ENCODE measurements at regions not wholly inside any gene's neighbourhood (a gene's known extent, or its start where the extent isn't known, plus 50 kb on each side); places are given as distances from the start of the nearest gene placed in this dataset.

DNA sequence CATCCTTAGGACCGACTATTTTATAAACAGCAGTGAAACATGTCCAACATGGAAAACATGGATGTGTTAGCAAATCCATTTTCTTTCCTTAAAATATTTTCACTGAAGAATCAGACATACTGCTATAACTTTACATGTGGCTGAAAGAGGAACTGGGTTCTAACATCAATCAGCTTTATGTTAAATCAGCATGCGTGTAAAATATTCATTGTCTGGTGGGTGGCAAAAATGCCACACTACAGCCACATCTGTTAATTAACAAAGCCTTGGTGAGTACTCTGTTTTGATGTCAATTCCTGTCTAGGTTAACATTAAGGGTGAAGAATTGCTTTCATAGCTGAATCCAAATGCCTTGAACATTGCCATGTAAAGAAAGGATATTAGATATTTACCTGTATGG lies 222.6 kb upstream of the CEP162 start (continued):
- TF ChIP-seq, protein P1, sequence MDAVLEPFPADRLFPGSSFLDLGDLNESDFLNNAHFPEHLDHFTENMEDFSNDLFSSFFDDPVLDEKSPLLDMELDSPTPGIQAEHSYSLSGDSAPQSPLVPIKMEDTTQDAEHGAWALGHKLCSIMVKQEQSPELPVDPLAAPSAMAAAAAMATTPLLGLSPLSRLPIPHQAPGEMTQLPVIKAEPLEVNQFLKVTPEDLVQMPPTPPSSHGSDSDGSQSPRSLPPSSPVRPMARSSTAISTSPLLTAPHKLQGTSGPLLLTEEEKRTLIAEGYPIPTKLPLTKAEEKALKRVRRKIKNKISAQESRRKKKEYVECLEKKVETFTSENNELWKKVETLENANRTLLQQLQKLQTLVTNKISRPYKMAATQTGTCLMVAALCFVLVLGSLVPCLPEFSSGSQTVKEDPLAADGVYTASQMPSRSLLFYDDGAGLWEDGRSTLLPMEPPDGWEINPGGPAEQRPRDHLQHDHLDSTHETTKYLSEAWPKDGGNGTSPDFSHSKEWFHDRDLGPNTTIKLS (IDR thresholded peaks at IDR 0.05; ENCODE audit: borderline replicate concordance, low read depth): no peak
- TF ChIP-seq PPARD (CRISPR knock-in tag; IDR thresholded peaks at IDR 0.05) (no peak), PHF8 (IDR thresholded peaks at IDR 0.05; ENCODE audit: borderline replicate concordance, low read length) (no peak), HMG20B (CRISPR knock-in tag; IDR thresholded peaks at IDR 0.05) (no peak), CCNT2 (IDR thresholded peaks at IDR 0.05; ENCODE audit: borderline replicate concordance, extremely low read depth, insufficient read length, low read depth, low read length) (no peak), U2AF2 (optimal IDR thresholded peaks at IDR 0.05; ENCODE audit: low read depth, low read length) (no peak), ZC3H11A (IDR thresholded peaks at IDR 0.05; ENCODE audit: low read depth, low read length) (no peak)
- TF ChIP-seq, protein P2, sequence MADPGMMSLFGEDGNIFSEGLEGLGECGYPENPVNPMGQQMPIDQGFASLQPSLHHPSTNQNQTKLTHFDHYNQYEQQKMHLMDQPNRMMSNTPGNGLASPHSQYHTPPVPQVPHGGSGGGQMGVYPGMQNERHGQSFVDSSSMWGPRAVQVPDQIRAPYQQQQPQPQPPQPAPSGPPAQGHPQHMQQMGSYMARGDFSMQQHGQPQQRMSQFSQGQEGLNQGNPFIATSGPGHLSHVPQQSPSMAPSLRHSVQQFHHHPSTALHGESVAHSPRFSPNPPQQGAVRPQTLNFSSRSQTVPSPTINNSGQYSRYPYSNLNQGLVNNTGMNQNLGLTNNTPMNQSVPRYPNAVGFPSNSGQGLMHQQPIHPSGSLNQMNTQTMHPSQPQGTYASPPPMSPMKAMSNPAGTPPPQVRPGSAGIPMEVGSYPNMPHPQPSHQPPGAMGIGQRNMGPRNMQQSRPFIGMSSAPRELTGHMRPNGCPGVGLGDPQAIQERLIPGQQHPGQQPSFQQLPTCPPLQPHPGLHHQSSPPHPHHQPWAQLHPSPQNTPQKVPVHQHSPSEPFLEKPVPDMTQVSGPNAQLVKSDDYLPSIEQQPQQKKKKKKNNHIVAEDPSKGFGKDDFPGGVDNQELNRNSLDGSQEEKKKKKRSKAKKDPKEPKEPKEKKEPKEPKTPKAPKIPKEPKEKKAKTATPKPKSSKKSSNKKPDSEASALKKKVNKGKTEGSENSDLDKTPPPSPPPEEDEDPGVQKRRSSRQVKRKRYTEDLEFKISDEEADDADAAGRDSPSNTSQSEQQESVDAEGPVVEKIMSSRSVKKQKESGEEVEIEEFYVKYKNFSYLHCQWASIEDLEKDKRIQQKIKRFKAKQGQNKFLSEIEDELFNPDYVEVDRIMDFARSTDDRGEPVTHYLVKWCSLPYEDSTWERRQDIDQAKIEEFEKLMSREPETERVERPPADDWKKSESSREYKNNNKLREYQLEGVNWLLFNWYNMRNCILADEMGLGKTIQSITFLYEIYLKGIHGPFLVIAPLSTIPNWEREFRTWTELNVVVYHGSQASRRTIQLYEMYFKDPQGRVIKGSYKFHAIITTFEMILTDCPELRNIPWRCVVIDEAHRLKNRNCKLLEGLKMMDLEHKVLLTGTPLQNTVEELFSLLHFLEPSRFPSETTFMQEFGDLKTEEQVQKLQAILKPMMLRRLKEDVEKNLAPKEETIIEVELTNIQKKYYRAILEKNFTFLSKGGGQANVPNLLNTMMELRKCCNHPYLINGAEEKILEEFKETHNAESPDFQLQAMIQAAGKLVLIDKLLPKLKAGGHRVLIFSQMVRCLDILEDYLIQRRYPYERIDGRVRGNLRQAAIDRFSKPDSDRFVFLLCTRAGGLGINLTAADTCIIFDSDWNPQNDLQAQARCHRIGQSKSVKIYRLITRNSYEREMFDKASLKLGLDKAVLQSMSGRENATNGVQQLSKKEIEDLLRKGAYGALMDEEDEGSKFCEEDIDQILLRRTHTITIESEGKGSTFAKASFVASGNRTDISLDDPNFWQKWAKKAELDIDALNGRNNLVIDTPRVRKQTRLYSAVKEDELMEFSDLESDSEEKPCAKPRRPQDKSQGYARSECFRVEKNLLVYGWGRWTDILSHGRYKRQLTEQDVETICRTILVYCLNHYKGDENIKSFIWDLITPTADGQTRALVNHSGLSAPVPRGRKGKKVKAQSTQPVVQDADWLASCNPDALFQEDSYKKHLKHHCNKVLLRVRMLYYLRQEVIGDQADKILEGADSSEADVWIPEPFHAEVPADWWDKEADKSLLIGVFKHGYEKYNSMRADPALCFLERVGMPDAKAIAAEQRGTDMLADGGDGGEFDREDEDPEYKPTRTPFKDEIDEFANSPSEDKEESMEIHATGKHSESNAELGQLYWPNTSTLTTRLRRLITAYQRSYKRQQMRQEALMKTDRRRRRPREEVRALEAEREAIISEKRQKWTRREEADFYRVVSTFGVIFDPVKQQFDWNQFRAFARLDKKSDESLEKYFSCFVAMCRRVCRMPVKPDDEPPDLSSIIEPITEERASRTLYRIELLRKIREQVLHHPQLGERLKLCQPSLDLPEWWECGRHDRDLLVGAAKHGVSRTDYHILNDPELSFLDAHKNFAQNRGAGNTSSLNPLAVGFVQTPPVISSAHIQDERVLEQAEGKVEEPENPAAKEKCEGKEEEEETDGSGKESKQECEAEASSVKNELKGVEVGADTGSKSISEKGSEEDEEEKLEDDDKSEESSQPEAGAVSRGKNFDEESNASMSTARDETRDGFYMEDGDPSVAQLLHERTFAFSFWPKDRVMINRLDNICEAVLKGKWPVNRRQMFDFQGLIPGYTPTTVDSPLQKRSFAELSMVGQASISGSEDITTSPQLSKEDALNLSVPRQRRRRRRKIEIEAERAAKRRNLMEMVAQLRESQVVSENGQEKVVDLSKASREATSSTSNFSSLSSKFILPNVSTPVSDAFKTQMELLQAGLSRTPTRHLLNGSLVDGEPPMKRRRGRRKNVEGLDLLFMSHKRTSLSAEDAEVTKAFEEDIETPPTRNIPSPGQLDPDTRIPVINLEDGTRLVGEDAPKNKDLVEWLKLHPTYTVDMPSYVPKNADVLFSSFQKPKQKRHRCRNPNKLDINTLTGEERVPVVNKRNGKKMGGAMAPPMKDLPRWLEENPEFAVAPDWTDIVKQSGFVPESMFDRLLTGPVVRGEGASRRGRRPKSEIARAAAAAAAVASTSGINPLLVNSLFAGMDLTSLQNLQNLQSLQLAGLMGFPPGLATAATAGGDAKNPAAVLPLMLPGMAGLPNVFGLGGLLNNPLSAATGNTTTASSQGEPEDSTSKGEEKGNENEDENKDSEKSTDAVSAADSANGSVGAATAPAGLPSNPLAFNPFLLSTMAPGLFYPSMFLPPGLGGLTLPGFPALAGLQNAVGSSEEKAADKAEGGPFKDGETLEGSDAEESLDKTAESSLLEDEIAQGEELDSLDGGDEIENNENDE (IDR thresholded peaks at IDR 0.05; ENCODE audit: low read depth, low read length): no peak

Data from K562 (cell line).